ENCODE measurements at regions not wholly inside any gene's neighbourhood (a gene's known extent, or its start where the extent isn't known, plus 50 kb on each side); places are given as distances from the start of the nearest gene placed in this dataset.

- Histone ChIP-seq H3K27me3 (no peaks in the 10 kb centered on the region), H3K9me3 (no peaks in the 10 kb centered on the region; the same call in 1 of the 2 replicates), H3K36me3 (no peaks in the 10 kb centered on the region), H3K4me1 (no peaks in the 10 kb centered on the region), H3K4me3 (ENCODE audit: low read depth, low read length) (no peak overlapping the region)
- DNase-seq = no peak
- TF ChIP-seq CTCF (IDR thresholded peaks at IDR 0.05; ENCODE audit: low read depth, low read length) = no peak
Measured at GRCh38 chr3:157650172-157650571, 147.0 kb upstream of the VEPH1 start.

GRCh38 chr3:157649511-157649910, 146.3 kb upstream of the VEPH1 start:
- Histone ChIP-seq H3K36me3 (no peaks in the 10 kb centered on the region), H3K9me3 (no peaks in the 10 kb centered on the region; the same call in 1 of the 2 replicates), H3K4me1 (no peaks in the 10 kb centered on the region), H3K27me3 (no peaks in the 10 kb centered on the region), H3K4me3 (ENCODE audit: low read depth, low read length) (no peak overlapping the region)
- TF ChIP-seq CTCF (IDR thresholded peaks at IDR 0.05; ENCODE audit: low read depth, low read length) = no peak
- DNase-seq = no peak

GRCh38 chr3:157647820-157648219, 144.6 kb upstream of the VEPH1 start:
- TF ChIP-seq CTCF (IDR thresholded peaks at IDR 0.05; ENCODE audit: low read depth, low read length) = no peak
- no peaks in the 10 kb centered on the region for H3K9me3 ChIP-seq
- no peaks in the 10 kb centered on the region for H3K4me1 ChIP-seq
- no peaks in the 10 kb centered on the region for H3K27me3 ChIP-seq
- H3K36me3 ChIP-seq = no peaks in the 10 kb centered on the region
- DNase-seq = no peak
- H3K4me3 ChIP-seq (ENCODE audit: low read depth, low read length) = no peak overlapping the region

- H3K4me1 ChIP-seq = no peaks in the 10 kb centered on the region
- H3K36me3 ChIP-seq = no peaks in the 10 kb centered on the region
- DNase-seq = no peak
- no peak overlapping the region for H3K4me3 ChIP-seq (ENCODE audit: low read depth, low read length)
- no peaks in the 10 kb centered on the region for H3K27me3 ChIP-seq
- H3K9me3 ChIP-seq = no peaks in the 10 kb centered on the region
- TF ChIP-seq CTCF (IDR thresholded peaks at IDR 0.05; ENCODE audit: low read depth, low read length) = no peak
Measured at GRCh38 chr3:157639756-157640426, 136.7 kb upstream of the VEPH1 start.

GRCh38 chr3:157637866-157638265, 134.7 kb upstream of the VEPH1 start:
- no peak overlapping the region for H3K4me3 ChIP-seq (ENCODE audit: low read depth, low read length)
- TF ChIP-seq CTCF (IDR thresholded peaks at IDR 0.05; ENCODE audit: low read depth, low read length) = no peak
- H3K36me3 ChIP-seq = no peaks in the 10 kb centered on the region
- no peaks in the 10 kb centered on the region for H3K9me3 ChIP-seq
- no peak for DNase-seq
- peaks cover 3% of the 10 kb centered on the region for H3K4me1 ChIP-seq
- H3K27me3 ChIP-seq = no peaks in the 10 kb centered on the region

- Histone ChIP-seq H3K4me3 (ENCODE audit: low read depth, low read length) (no peak overlapping the region), H3K27me3 (no peaks in the 10 kb centered on the region), H3K36me3 (no peaks in the 10 kb centered on the region), H3K9me3 (no peaks in the 10 kb centered on the region), H3K4me1 (peaks cover 12% of the 10 kb centered on the region)
- no peak for TF ChIP-seq CTCF (IDR thresholded peaks at IDR 0.05; ENCODE audit: low read depth, low read length)
- no peak for DNase-seq
Measured at GRCh38 chr3:157633241-157633640, 130.0 kb upstream of the VEPH1 start.
